ENCODE measurements at regions not wholly inside any gene's neighbourhood (a gene's known extent, or its start where the extent isn't known, plus 50 kb on each side); places are given as distances from the start of the nearest gene placed in this dataset.

DNA sequence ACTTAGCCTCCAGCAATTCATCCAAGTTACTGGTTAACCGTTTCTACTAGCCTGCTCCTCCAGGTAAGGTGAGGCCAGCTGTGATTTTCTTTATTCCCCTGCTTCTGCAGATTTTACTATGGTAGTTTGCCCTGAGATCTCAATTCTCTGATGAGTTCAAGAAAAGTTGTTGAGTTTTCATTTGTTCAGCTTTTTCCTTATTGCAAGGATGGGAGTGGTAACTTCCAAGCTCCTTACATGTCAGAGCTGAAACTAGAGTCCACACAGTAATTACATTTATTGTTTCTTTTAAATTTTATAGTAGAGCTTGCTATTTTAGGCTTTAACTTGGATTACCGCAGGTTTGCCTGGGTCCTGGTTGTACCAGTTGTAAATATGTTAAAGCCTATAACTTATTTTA, 76.9 kb upstream of the ZRANB2 start:
- FAIRE-seq (no peak), DNase-seq (no peak), ATAC-seq (no peak)
- TF ChIP-seq, protein P1, sequence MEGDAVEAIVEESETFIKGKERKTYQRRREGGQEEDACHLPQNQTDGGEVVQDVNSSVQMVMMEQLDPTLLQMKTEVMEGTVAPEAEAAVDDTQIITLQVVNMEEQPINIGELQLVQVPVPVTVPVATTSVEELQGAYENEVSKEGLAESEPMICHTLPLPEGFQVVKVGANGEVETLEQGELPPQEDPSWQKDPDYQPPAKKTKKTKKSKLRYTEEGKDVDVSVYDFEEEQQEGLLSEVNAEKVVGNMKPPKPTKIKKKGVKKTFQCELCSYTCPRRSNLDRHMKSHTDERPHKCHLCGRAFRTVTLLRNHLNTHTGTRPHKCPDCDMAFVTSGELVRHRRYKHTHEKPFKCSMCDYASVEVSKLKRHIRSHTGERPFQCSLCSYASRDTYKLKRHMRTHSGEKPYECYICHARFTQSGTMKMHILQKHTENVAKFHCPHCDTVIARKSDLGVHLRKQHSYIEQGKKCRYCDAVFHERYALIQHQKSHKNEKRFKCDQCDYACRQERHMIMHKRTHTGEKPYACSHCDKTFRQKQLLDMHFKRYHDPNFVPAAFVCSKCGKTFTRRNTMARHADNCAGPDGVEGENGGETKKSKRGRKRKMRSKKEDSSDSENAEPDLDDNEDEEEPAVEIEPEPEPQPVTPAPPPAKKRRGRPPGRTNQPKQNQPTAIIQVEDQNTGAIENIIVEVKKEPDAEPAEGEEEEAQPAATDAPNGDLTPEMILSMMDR (IDR thresholded peaks at IDR 0.05): no peak
- Histone ChIP-seq H3K27me3 (no peaks in the 10 kb centered on the region), H3K36me3 (no peaks in the 10 kb centered on the region), H3K27ac (no peak overlapping the region), H3K9me3 (no peaks in the 10 kb centered on the region), H3K4me3 (no peak overlapping the region), H3K4me1 (no peaks in the 10 kb centered on the region)
- WGBS, 2 donors: 69% methylated on average over 2 of the region's 2 CpGs
- intact Hi-C loops (cut with DNase I): no loop called here

- Histone ChIP-seq H3K9me3 (no peaks in the 10 kb centered on the region), H3K27me3 (no peaks in the 10 kb centered on the region), H3K4me3 (no peak overlapping the region), H3K4me1 (no peaks in the 10 kb centered on the region), H3K27ac (no peak overlapping the region), H3K36me3 (no peaks in the 10 kb centered on the region)
- intact Hi-C loops (cut with DNase I): no loop called here
- DNase-seq (no peak), ATAC-seq (no peak), FAIRE-seq (no peak)
- 66 to 74% methylated on average over 5 of the region's 5 CpGs for WGBS, 2 donors
- TF ChIP-seq, protein P1 (IDR thresholded peaks at IDR 0.05): no peak
Observed at GRCh38 chr1:71157151-71157550, 76.3 kb upstream of the ZRANB2 start.

- DNase-seq (no peak), FAIRE-seq (no peak), ATAC-seq (no peak)
- Histone ChIP-seq H3K27me3 (no peaks in the 10 kb centered on the region), H3K27ac (no peak overlapping the region), H3K4me3 (no peak overlapping the region), H3K36me3 (no peaks in the 10 kb centered on the region), H3K4me1 (no peaks in the 10 kb centered on the region), H3K9me3 (no peaks in the 10 kb centered on the region)
- TF ChIP-seq, protein P1 (IDR thresholded peaks at IDR 0.05): no peak
- 65 to 81% methylated on average over 2 of the region's 2 CpGs for WGBS, 2 donors
- intact Hi-C loops (cut with DNase I): no loop called here
Observed at GRCh38 chr1:71156590-71156989, 75.8 kb upstream of the ZRANB2 start.

DNA sequence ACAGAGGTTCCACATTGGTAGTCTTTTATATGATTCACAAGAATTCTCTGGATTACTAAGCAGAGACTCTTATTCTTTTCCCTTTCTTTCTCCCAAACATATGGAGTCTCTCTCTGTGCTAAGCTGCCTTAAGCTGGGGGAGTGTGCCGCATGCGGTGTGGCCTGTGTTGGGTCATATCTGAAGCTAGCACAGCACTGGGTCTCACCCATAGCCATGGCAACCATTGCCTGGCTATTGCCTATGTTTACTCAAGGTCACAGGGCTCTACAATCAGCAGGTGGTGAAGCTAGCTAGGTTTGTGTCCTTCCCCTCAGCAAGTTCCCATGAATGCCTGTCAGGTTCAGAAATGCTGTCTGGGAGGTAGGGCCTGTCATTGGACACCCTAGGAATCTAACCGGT, 73.6 kb upstream of the ZRANB2 start:
- no peak overlapping the region for H3K4me3 ChIP-seq
- no peak for FAIRE-seq

DNA sequence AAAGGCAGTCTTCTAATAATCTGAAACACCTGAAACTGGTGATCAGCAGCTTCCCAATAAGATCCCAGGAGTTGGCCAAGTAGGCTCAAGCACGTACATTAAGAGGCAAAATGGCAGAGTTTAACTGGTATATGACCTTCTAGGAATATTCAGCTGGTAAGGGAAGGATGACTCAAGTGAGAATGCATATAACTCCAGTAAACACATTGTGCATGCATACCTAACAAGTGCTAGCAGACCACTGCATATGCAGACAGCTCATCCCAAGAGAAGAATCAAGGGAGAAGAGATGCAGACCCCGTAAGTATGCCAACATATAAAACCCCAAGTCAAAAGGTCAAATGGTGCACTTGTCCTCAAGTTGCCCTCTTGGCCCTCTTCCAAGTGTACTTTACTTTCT, 73.0 kb upstream of the ZRANB2 start:
- ATAC-seq (no peak), FAIRE-seq (no peak), DNase-seq (no peak)
- TF ChIP-seq, protein P1 (IDR thresholded peaks at IDR 0.05): no peak
- Histone ChIP-seq H3K4me1 (no peaks in the 10 kb centered on the region), H3K36me3 (no peaks in the 10 kb centered on the region), H3K27me3 (no peaks in the 10 kb centered on the region), H3K27ac (no peak overlapping the region), H3K9me3 (no peaks in the 10 kb centered on the region), H3K4me3 (no peak overlapping the region)
- 93 to 94% methylated on average over 2 of the region's 2 CpGs for WGBS, 2 donors
- intact Hi-C loops (cut with DNase I): no loop called here

More for the DNA sequence above, 73.6 kb upstream of the ZRANB2 start:
- TF ChIP-seq, protein P1 (IDR thresholded peaks at IDR 0.05): no peak
- H3K9me3 ChIP-seq: no peaks in the 10 kb centered on the region
- intact Hi-C loops (cut with DNase I): no loop called here
- H3K27ac ChIP-seq: no peak overlapping the region
- WGBS, 2 donors: 68 to 75% methylated on average over 3 of the region's 3 CpGs
- ATAC-seq (peak in 3 of 4 donors; percentile 42 to 75 (median 69)), DNase-seq (no peak)
- no peaks in the 10 kb centered on the region for H3K27me3 ChIP-seq
- H3K36me3 ChIP-seq: no peaks in the 10 kb centered on the region
- no peaks in the 10 kb centered on the region for H3K4me1 ChIP-seq
